ENCODE measurements at regions not wholly inside any gene's neighbourhood (a gene's known extent, or its start where the extent isn't known, plus 50 kb on each side); places are given as distances from the start of the nearest gene placed in this dataset.

GRCh38 chr13:37495046-37495445 is 103.5 kb downstream of the POSTN start:
- TF ChIP-seq CTCF (IDR thresholded peaks at IDR 0.05) = no peak
- TF ChIP-seq POLR2A (IDR thresholded peaks at IDR 0.05) = no peak
